ENCODE measurements at regions not wholly inside any gene's neighbourhood (a gene's known extent, or its start where the extent isn't known, plus 50 kb on each side); places are given as distances from the start of the nearest gene placed in this dataset.

DNA sequence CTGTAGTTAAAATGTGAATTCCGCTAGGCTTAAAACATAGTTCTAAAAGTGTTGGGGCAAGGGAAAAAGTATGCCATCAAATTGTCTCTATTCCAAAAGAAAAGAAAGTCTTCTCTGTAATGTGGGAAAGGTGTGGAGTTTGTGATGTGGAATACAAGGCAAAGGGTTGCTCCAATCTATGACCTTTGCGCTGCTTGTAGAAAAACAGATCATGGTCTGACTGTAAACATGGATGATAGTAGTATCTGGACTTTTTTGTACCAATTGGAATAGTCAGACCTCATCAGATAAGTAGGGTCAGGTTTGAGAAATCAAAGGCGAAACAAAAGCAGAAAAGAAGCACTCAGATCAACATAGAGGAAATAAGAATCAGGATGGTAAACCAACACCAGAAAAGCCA lies 372.3 kb downstream of the TFEC start:
- no peak for TF ChIP-seq POLR2AphosphoS5 (IDR thresholded peaks at IDR 0.05; ENCODE audit: low read depth)
- TF ChIP-seq, protein P1, sequence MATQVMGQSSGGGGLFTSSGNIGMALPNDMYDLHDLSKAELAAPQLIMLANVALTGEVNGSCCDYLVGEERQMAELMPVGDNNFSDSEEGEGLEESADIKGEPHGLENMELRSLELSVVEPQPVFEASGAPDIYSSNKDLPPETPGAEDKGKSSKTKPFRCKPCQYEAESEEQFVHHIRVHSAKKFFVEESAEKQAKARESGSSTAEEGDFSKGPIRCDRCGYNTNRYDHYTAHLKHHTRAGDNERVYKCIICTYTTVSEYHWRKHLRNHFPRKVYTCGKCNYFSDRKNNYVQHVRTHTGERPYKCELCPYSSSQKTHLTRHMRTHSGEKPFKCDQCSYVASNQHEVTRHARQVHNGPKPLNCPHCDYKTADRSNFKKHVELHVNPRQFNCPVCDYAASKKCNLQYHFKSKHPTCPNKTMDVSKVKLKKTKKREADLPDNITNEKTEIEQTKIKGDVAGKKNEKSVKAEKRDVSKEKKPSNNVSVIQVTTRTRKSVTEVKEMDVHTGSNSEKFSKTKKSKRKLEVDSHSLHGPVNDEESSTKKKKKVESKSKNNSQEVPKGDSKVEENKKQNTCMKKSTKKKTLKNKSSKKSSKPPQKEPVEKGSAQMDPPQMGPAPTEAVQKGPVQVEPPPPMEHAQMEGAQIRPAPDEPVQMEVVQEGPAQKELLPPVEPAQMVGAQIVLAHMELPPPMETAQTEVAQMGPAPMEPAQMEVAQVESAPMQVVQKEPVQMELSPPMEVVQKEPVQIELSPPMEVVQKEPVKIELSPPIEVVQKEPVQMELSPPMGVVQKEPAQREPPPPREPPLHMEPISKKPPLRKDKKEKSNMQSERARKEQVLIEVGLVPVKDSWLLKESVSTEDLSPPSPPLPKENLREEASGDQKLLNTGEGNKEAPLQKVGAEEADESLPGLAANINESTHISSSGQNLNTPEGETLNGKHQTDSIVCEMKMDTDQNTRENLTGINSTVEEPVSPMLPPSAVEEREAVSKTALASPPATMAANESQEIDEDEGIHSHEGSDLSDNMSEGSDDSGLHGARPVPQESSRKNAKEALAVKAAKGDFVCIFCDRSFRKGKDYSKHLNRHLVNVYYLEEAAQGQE (IDR thresholded peaks at IDR 0.05; ENCODE audit: insufficient replicate concordance, low read depth): no peak

All from HL-60 (cell line).